Activated CD8-positive, alpha-beta T cell treated with anti-CD3 and anti-CD28 coated beads for 36 hours (primary cell): ENCODE measurements at regions not wholly inside any gene's neighbourhood (a gene's known extent, or its start where the extent isn't known, plus 50 kb on each side); places are given as distances from the start of the nearest gene placed in this dataset.

Experiments
- ATAC-seq: fragments of 200-7000 bp; cut with Tn5 transposase; one replicate; pipeline ENCODE4 v1.10.0; 2021; ENCODE audit warnings: mild to moderate bottlenecking, moderate library complexity
- CTCF ChIA-PET: fragments of 350-600 bp; sonication (Branson Sonifier 250); formaldehyde crosslinking; loops from one replicate; lab custom pipeline; 2021; ENCODE audit warnings: antibody characterized with exemption; lab: Charles Lee
- POLR2A ChIA-PET: fragments of 350-600 bp; sonication (Branson Sonifier 250); formaldehyde crosslinking; loops from one replicate; lab custom pipeline; 2021; ENCODE audit warnings: antibody characterized with exemption; lab: Charles Lee
- DNase-seq: peaks from one replicate; pipeline ENCODE4 v3.0.0-alpha.2; 2020
- H3K27ac Mint-ChIP-seq: one replicate; pipeline ENCODE4 v1.8.0; 2021; ENCODE audit warnings: mild to moderate bottlenecking, mixed read lengths
- H3K27me3 Mint-ChIP-seq: one replicate; pipeline ENCODE4 v1.8.0; 2021; ENCODE audit warnings: mixed read lengths
- H3K36me3 Mint-ChIP-seq: one replicate; pipeline ENCODE4 v1.8.0; 2021; ENCODE audit warnings: low read depth, mixed read lengths
- H3K4me1 Mint-ChIP-seq: one replicate; pipeline ENCODE4 v1.8.0; 2021; ENCODE audit warnings: low read depth, mixed read lengths
- H3K4me3 Mint-ChIP-seq: one replicate; pipeline ENCODE4 v1.8.0; 2021; ENCODE audit warnings: mild to moderate bottlenecking, moderate library complexity, mixed read lengths
- H3K9me3 Mint-ChIP-seq: one replicate; pipeline ENCODE4 v1.8.0; 2021; ENCODE audit warnings: mixed read lengths
- intact Hi-C: fragments of 100-400 bp; cut with micrococcal nuclease; formaldehyde crosslinking; loops from one replicate; pipeline ENCODE4 v1.10.0; 2022
- TF ChIP-seq, protein P1 (sequence below): fragments of 200-600 bp; IDR thresholded peaks from one replicate; pipeline ENCODE4 v1.8.0; 2022; ENCODE audit warnings: antibody characterized with exemption, mild to moderate bottlenecking

GRCh38 chr7:67402280-67402679 is 405.6 kb downstream of the TYW1 start:
- CTCF ChIA-PET = no interaction called here
- H3K4me1 Mint-ChIP-seq = no peaks in the 10 kb centered on the region
- H3K9me3 Mint-ChIP-seq = no peaks in the 10 kb centered on the region
- POLR2A ChIA-PET = no interaction called here
- H3K27me3 Mint-ChIP-seq = no peaks in the 10 kb centered on the region
- H3K27ac Mint-ChIP-seq = no peak overlapping the region
- intact Hi-C loops = no loop called here
- no peak for ATAC-seq
- no peak for DNase-seq
- no peak overlapping the region for H3K4me3 Mint-ChIP-seq
- TF ChIP-seq, protein P1, sequence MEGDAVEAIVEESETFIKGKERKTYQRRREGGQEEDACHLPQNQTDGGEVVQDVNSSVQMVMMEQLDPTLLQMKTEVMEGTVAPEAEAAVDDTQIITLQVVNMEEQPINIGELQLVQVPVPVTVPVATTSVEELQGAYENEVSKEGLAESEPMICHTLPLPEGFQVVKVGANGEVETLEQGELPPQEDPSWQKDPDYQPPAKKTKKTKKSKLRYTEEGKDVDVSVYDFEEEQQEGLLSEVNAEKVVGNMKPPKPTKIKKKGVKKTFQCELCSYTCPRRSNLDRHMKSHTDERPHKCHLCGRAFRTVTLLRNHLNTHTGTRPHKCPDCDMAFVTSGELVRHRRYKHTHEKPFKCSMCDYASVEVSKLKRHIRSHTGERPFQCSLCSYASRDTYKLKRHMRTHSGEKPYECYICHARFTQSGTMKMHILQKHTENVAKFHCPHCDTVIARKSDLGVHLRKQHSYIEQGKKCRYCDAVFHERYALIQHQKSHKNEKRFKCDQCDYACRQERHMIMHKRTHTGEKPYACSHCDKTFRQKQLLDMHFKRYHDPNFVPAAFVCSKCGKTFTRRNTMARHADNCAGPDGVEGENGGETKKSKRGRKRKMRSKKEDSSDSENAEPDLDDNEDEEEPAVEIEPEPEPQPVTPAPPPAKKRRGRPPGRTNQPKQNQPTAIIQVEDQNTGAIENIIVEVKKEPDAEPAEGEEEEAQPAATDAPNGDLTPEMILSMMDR = no peak
- no peaks in the 10 kb centered on the region for H3K36me3 Mint-ChIP-seq

GRCh38 chr7:67406976-67407375 is 410.3 kb downstream of the TYW1 start:
- Mint-ChIP-seq H3K27me3 (no peaks in the 10 kb centered on the region), H3K27ac (no peak overlapping the region), H3K36me3 (no peaks in the 10 kb centered on the region), H3K4me3 (no peak overlapping the region), H3K9me3 (no peaks in the 10 kb centered on the region), H3K4me1 (no peaks in the 10 kb centered on the region)
- CTCF ChIA-PET = no interaction called here
- DNase-seq = no peak
- no peak for ATAC-seq
- POLR2A ChIA-PET = no interaction called here
- TF ChIP-seq, protein P1 = no peak
- intact Hi-C loops = no loop called here

- Mint-ChIP-seq H3K4me1 (no peaks in the 10 kb centered on the region), H3K27me3 (no peaks in the 10 kb centered on the region), H3K9me3 (no peaks in the 10 kb centered on the region), H3K36me3 (no peaks in the 10 kb centered on the region), H3K4me3 (no peak overlapping the region), H3K27ac (no peak overlapping the region)
- POLR2A ChIA-PET = no interaction called here
- no peak for ATAC-seq
- TF ChIP-seq, protein P1 = no peak
- DNase-seq = no peak
- intact Hi-C loops = no loop called here
- CTCF ChIA-PET = no interaction called here
Measured at GRCh38 chr7:67407392-67408071, 410.9 kb downstream of the TYW1 start.

GRCh38 chr7:67408109-67408508 is 411.5 kb downstream of the TYW1 start:
- H3K4me1 Mint-ChIP-seq = no peaks in the 10 kb centered on the region
- H3K36me3 Mint-ChIP-seq = no peaks in the 10 kb centered on the region
- ChIA-PET CTCF (no interaction called here), POLR2A (interaction anchor here (0.6 kb wide), 1 partner anchor 639 kb away, joined by 5 read pairs; no protein-coding TSS in a partner anchor)
- no peak overlapping the region for H3K4me3 Mint-ChIP-seq
- DNase-seq (no peak), ATAC-seq (no peak)
- H3K9me3 Mint-ChIP-seq = no peaks in the 10 kb centered on the region
- intact Hi-C loops = no loop called here
- TF ChIP-seq, protein P1 = no peak
- no peak overlapping the region for H3K27ac Mint-ChIP-seq
- no peaks in the 10 kb centered on the region for H3K27me3 Mint-ChIP-seq

GRCh38 chr7:67413670-67414069 is 417.0 kb downstream of the TYW1 start:
- H3K9me3 Mint-ChIP-seq = peaks cover 5% of the 10 kb centered on the region
- POLR2A ChIA-PET = no interaction called here
- intact Hi-C loops = no loop called here
- no peak for ATAC-seq
- no peak for DNase-seq
- H3K27me3 Mint-ChIP-seq = no peaks in the 10 kb centered on the region
- H3K36me3 Mint-ChIP-seq = peaks cover 1% of the 10 kb centered on the region
- H3K4me3 Mint-ChIP-seq = no peak overlapping the region
- CTCF ChIA-PET = interaction anchor here (0.7 kb wide), 1 partner anchor 35 kb away, joined by 3 read pairs; no protein-coding TSS in a partner anchor
- TF ChIP-seq, protein P1 = no peak
- H3K4me1 Mint-ChIP-seq = no peaks in the 10 kb centered on the region
- H3K27ac Mint-ChIP-seq = no peak overlapping the region
